NCI-H82 (cell line): ENCODE measurements at regions not wholly inside any gene's neighbourhood (a gene's known extent, or its start where the extent isn't known, plus 50 kb on each side); places are given as distances from the start of the nearest gene placed in this dataset.

Experiments
- DNase-seq: peaks from one replicate; lab custom pipeline; 2025; lab: John Stamatoyannopoulos, UW

- DNase-seq: peak; percentile 4
Observed at GRCh38 chr3:14307656-14308302, 94.6 kb upstream of the SLC6A6 start.

DNA sequence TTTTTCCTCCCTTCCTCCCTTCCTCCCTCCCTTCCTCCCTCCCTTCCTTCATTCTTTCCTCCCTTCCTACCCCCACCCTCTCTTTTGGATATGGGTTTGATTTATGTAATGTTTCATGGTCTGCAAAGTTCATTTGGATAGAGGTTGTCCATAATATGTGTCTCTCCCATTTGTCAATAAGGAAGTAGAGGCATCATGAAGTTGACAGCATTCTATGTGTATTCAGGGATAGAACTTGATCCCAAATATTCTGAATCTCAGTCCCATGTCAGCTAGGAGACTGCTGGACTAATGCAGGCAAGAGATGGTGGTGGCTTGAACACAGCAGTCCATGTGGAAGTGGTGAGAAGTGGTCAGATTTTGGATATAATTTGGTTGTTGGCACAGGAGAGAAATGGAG is 90.7 kb upstream of the SLC6A6 start:
- no peak for DNase-seq

GRCh38 chr3:14312375-14312774 is 90.0 kb upstream of the SLC6A6 start:
- DNase-seq: no peak

DNA sequence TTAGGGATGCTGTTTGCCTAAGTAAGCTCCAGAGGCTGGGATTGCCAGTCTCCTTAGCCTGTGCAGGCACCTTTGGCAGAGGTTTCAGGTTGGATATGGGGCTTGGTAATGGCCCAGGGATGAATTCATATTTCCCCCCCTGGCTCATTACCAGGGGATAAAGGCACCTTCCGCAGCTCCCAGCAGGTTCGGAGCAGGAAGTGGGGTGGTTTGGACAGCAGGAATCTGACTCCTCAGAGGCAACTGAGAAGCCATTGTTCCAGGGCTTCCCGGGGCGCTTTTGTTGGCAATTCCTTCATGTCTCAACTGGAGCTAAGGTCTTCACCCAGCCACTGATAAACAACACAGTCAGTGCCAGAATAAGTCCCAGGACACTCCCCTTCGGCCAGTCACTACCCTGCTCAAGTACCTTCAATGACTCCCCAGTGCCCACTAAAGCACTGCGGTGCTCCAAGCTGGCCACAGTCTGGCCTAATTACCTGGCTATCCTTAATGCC is 85.3 kb upstream of the SLC6A6 start:
- DNase-seq: no peak

DNA sequence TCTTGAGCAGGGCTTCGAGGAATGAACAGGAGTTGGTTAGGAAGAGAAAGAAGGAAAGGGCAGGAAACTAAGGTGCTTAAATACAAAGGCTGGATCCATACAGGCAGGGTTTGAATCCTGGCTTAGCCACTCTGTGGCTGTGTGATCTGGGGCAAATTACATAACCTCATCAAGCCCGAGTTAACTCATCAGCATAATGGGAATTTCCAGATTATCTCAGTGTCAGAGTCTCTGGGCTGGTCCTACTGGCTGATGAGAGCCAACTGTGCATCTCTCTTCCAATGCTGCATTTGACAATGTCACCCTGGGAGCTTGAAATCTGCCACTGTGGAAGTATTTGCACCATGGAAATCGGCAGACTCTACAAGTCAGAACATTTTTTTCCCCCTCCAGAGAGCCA is 83.8 kb upstream of the SLC6A6 start:
- peak; percentile 39 for DNase-seq

- DNase-seq: peak; percentile 91
Observed at GRCh38 chr3:14319654-14320182, 82.7 kb upstream of the SLC6A6 start.

DNA sequence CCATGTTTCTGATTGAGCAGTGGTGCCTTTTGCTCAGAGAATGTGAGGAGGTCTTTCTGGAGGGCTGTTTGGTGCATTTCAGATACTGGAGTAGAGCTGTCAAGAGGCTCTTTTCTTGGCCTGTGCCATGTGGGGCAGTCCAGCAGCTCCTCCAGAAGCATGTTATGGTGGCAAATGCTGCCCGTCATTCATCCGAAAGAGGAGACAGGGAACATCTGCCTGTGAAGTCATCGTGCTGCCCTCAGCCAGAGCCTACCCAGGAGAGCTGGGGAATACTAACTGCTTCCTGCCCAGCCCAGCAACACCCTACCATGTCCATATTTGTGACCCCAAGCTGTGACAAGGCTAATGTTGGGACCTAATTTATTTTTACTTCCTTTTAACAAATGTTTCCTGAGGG is 82.2 kb upstream of the SLC6A6 start:
- no peak for DNase-seq

DNA sequence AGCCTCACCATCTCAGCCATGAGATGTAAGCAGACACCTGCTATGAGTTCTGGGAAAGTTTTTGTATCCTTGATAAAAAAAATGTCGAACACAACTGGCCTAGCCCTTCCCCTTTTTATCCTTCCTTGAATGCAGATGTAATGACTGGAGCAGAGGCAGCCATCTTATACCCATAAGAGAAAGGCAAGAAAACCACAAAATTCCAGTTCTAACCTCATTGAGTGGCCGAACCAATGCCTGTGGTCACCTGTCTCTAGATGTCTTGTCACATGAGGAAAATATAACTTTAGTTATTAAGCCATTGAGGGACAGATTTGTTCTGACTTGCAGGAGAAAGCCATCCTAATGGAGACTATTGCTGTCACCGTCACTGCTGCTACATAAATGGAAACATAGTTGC is 80.4 kb upstream of the SLC6A6 start:
- no peak for DNase-seq

DNA sequence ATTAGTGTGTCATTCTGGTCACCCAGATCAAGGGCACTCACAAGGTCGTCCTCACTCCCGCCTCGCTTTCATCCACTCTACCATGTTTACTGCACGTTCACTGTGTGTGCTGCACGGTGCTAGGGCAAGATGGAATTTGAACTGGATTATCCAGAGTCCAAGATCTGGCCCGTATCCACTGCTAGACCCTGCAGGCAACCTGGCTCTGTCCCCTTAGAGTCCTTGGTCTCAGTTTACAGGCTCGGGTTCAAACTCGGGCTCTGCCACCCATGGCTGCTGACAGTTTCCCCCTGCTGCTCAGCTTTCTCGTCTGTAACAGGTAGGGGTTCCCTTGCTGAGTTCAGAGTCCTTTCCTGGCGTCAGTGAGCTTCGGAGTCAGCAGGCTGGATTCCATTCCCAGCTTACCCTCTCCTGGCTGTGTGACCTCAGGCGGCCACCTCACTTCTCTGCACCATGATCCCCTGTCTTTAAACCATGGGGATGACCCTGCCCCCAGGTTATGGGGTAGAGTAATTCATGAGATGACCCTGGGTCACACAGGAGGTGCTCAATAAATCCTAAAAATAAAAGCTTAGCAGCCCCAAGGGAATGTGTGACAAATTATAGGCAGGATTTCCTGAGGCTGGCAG is 79.6 kb upstream of the SLC6A6 start:
- DNase-seq: no peak

GRCh38 chr3:14323401-14324223 is 78.8 kb upstream of the SLC6A6 start:
- no peak for DNase-seq

DNA sequence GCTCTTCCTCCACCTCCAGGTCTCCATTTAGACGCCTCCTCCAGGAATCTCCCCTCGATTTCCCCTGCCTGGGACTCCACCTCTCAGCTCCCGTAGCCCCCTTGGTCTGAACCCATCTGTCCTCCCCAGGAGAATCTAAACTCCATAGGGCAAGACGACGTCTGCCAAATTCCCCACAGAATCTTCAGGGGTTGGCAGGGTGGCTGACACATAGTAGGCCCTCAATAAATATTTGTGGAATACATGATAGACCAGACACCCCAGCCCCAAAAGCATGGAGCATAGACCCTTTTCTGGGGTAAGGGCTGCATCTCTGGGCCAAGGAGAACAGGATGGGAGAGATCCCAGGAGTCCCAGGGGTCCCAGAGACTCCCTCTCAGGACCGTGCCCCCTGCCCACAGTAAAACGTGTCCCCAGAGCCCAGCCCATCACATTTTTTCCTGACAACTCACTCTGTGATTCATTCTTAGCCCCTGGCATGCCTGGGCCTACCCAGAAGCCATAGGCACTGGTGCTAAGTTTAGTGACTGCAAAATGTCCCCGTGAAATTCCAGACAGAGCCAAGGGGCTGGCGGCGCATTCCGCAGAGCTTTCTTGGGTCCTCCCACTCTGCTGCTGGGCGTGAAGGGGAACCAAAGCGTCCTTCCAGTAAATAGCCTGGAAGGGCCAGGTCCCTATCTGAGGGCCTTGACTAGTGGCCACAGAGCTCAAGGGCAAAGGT is 78.0 kb upstream of the SLC6A6 start:
- DNase-seq: no peak

GRCh38 chr3:14328422-14328821 is 74.0 kb upstream of the SLC6A6 start:
- DNase-seq: no peak

DNA sequence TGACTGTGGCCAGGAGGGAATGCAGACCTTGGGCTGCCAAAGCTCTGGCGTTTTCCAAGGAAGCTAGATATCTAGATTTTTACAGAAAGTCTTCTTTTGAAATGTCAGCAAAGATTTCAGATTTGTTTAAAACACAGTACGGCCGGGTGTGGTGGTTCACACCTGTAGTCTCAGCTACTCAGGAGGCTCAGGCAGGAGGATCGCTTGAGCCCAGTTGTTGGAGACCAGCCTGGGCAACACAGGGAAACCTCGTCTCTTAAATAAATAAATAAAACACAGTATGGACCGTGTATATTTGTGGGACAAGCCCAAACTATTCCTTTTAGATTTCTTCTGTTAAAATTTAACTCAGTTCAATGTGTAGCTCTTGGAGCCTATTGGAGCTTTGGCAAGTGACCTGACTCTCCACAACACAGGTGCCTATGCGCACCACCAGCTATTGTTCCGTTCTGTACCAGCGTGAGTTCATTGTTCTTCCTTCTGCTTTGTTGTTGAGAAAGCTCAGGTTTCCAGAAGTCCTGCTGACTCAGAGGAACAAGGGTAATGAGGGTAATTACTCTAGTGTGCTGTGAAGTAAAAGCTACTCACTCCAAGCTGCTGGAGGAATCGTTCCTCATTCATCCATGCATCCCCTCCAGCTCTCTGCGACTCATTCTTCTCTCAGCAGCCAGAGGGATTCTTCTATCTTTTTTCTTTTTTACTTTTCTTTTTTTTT is 73.1 kb upstream of the SLC6A6 start:
- DNase-seq: no peak

GRCh38 chr3:14329842-14330241 is 72.6 kb upstream of the SLC6A6 start:
- no peak for DNase-seq

GRCh38 chr3:14330508-14330907 is 71.9 kb upstream of the SLC6A6 start:
- DNase-seq: no peak

- DNase-seq: no peak
Observed at GRCh38 chr3:14331251-14331650, 71.2 kb upstream of the SLC6A6 start.

DNA sequence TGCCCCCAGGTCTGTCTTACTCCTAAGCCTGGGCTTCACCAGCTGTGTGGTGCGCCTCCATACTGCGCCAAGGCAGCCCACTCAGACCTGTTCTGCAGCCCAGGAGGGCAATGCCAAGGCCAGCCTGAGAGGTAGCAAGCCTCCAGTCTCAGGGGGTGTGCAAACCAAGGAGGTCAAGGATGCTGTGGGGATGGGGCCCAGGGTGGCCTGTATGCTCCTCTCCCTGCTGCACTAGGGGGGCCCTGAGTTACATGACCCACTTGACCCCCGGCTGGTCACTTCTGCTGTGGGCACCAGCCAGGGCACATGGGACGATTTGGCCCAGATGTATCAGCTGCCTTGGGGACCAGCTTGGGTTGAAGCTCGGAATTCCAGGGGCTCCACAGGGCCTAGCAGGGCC is 70.0 kb upstream of the SLC6A6 start:
- no peak for DNase-seq

GRCh38 chr3:14333215-14333614 is 69.2 kb upstream of the SLC6A6 start:
- DNase-seq: no peak

GRCh38 chr3:14333621-14334020 is 68.8 kb upstream of the SLC6A6 start:
- DNase-seq: no peak

GRCh38 chr3:14334136-14334535 is 68.3 kb upstream of the SLC6A6 start:
- no peak for DNase-seq

GRCh38 chr3:14334936-14335335 is 67.5 kb upstream of the SLC6A6 start:
- DNase-seq: no peak
